GM23338 (cell line): ENCODE measurements at regions not wholly inside any gene's neighbourhood (a gene's known extent, or its start where the extent isn't known, plus 50 kb on each side); places are given as distances from the start of the nearest gene placed in this dataset.

Source experiments
- ATAC-seq: fragments of 200-7000 bp; cut with Tn5 transposase; 3 replicates; pipeline ENCODE4 v1.9.1; 2020
- DNase-seq: peaks from one replicate; pipeline ENCODE4 v3.0.0-alpha.2; 2015; ENCODE audit warnings: low spot score
- H2AFZ ChIP-seq: fragments of 200-600 bp; sonication (generic); 2 replicates; pipeline ENCODE4 v1.8.0; 2016; ENCODE audit warnings: antibody characterized with exemption, mild to moderate bottlenecking, moderate library complexity
- H3F3A ChIP-seq: fragments of 200-600 bp; sonication (generic); replicated peaks from 2 replicates; pipeline ENCODE4 v1.8.0; 2017; ENCODE audit warnings: antibody characterized with exemption, mixed run types, low read depth
- H3K27ac ChIP-seq: fragments of 200-600 bp; sonication (generic); 2 replicates; pipeline ENCODE4 v1.6.1; 2016; ENCODE audit warnings: low read depth
- H3K27me3 ChIP-seq: fragments of 200-600 bp; sonication (generic); 2 replicates; pipeline ENCODE4 v1.8.0; 2016; ENCODE audit warnings: mild to moderate bottlenecking, mixed run types, moderate library complexity; ENCODE audit not compliant: insufficient read depth
- H3K36me3 ChIP-seq: fragments of 200-600 bp; sonication (generic); 2 replicates; pipeline ENCODE4 v1.8.0; 2016; ENCODE audit warnings: mild to moderate bottlenecking; ENCODE audit not compliant: insufficient read depth
- H3K4me1 ChIP-seq: fragments of 200-600 bp; sonication (generic); 2 replicates; pipeline ENCODE4 v1.8.0; 2016; ENCODE audit warnings: mild to moderate bottlenecking, moderate library complexity; ENCODE audit not compliant: insufficient read depth
- H3K4me2 ChIP-seq: fragments of 200-600 bp; sonication (generic); 2 replicates; pipeline ENCODE4 v1.7.1; 2017; ENCODE audit warnings: mixed run types
- H3K4me3 ChIP-seq: fragments of 200-600 bp; sonication (generic); 2 replicates; pipeline ENCODE4 v1.6.1; 2016; ENCODE audit warnings: mixed run types
- H3K79me2 ChIP-seq: fragments of 200-600 bp; sonication (generic); replicated peaks from 2 replicates; pipeline ENCODE4 v1.8.0; 2017; ENCODE audit warnings: mild to moderate bottlenecking; ENCODE audit not compliant: insufficient read depth
- H3K9me2 ChIP-seq: fragments of 200-600 bp; sonication (generic); 2 replicates; pipeline ENCODE4 v1.8.0; 2017; ENCODE audit not compliant: insufficient read depth
- H4K20me1 ChIP-seq: fragments of 200-600 bp; sonication (generic); replicated peaks from 2 replicates; pipeline ENCODE4 v1.8.0; 2017; ENCODE audit warnings: mild to moderate bottlenecking; ENCODE audit not compliant: insufficient read depth
- H3K27ac Mint-ChIP-seq: 2 replicates; pipeline ENCODE4 v1.8.0; 2020; ENCODE audit warnings: inconsistent platforms, mild to moderate bottlenecking, moderate library complexity, mixed read lengths
- H3K27me3 Mint-ChIP-seq: 3 replicates; pipeline ENCODE4 v1.8.0; 2022; ENCODE audit warnings: low read depth, mild to moderate bottlenecking, moderate library complexity, mixed read lengths, inconsistent platforms; ENCODE audit not compliant: insufficient read depth, poor library complexity
- H3K36me3 Mint-ChIP-seq: 3 replicates; pipeline ENCODE4 v1.8.0; 2021; ENCODE audit warnings: low read depth, mild to moderate bottlenecking, inconsistent platforms, moderate library complexity, mixed read lengths
- H3K4me1 Mint-ChIP-seq: 3 replicates; pipeline ENCODE4 v1.8.0; 2020; ENCODE audit warnings: mild to moderate bottlenecking, inconsistent platforms, mixed read lengths
- H3K4me3 Mint-ChIP-seq: 3 replicates; pipeline ENCODE4 v1.8.0; 2021; ENCODE audit warnings: moderate library complexity, mild to moderate bottlenecking, inconsistent platforms, mixed read lengths
- H3K9me3 Mint-ChIP-seq: 3 replicates; pipeline ENCODE4 v1.8.0; 2020; ENCODE audit warnings: moderate library complexity, mild to moderate bottlenecking, inconsistent platforms, mixed read lengths
- CTCF ChIP-seq, 2 experiments: fragments of 200-600 bp in 1 of 2; sonication (generic) in 1 of 2; conservative IDR thresholded peaks; 2 replicates each; pipeline versions ENCODE4 v1.5.1 to v1.6.1; 2016 to 2017; ENCODE audit warnings: antibody characterized with exemption in 2 of 2, low read depth in 2 of 2, mild to moderate bottlenecking in 2 of 2, moderate library complexity in 1 of 2
- ETS1 ChIP-seq: IDR thresholded peaks from 2 replicates; pipeline ENCODE4 v1.6.1; 2016; ENCODE audit warnings: antibody characterized with exemption
- EZH2 ChIP-seq: fragments of 200-600 bp; sonication (generic); IDR thresholded peaks from one replicate; pipeline ENCODE4 v1.8.0; 2017; ENCODE audit warnings: antibody characterized with exemption, mild to moderate bottlenecking, low read depth; ENCODE audit not compliant: unreplicated experiment
- EZH2phosphoT487 ChIP-seq: fragments of 200-600 bp; sonication (generic); IDR thresholded peaks from one replicate; pipeline ENCODE4 v1.8.1; 2018; ENCODE audit warnings: antibody characterized with exemption; ENCODE audit not compliant: unreplicated experiment
- JUNB ChIP-seq: IDR thresholded peaks from one replicate; pipeline ENCODE4 v1.6.1; 2016; ENCODE audit warnings: antibody characterized with exemption; ENCODE audit not compliant: unreplicated experiment
- NANOG ChIP-seq: IDR thresholded peaks from 2 replicates; pipeline ENCODE4 v1.6.1; 2016; ENCODE audit warnings: antibody characterized with exemption, borderline replicate concordance
- POLR2AphosphoS5 ChIP-seq: IDR thresholded peaks from 2 replicates; pipeline ENCODE4 v1.6.1; 2016; ENCODE audit warnings: antibody characterized with exemption, low read depth
- STAT1 ChIP-seq: IDR thresholded peaks from one replicate; pipeline ENCODE4 v1.6.1; 2016; ENCODE audit warnings: antibody characterized with exemption; ENCODE audit not compliant: unreplicated experiment
- ZNF114 ChIP-seq: fragments of 250-450 bp; sonication (Bioruptor Pico); IDR thresholded peaks from 2 replicates; pipeline ENCODE4 v1.5.0; 2020; ENCODE audit warnings: mild to moderate bottlenecking, moderate library complexity
- ZNF331 ChIP-seq: fragments of 250-450 bp; sonication (Bioruptor Pico); IDR thresholded peaks from 2 replicates; pipeline ENCODE4 v1.5.0; 2020; ENCODE audit warnings: low read depth, mild to moderate bottlenecking, moderate library complexity
- ZNF462 ChIP-seq: fragments of 250-450 bp; sonication (Bioruptor Pico); IDR thresholded peaks from 2 replicates; pipeline ENCODE4 v1.5.0; 2020; ENCODE audit warnings: mild to moderate bottlenecking, moderate library complexity

GRCh38 chr11:122204206-122204605 lies 88.2 kb upstream of the BLID start (continued):
- TF ChIP-seq ZNF462 (no peak), EZH2 (no peak), CTCF (conservative IDR thresholded peaks at IDR 0.05; ENCODE audit: low read depth in 2 of 2) (no peak), ZNF114 (no peak), NANOG (no peak), EZH2phosphoT487 (no peak)

- H4K20me1 ChIP-seq, result no peaks in the 10 kb centered on the region
- H3K9me2 ChIP-seq, result 0 out of 2 replicates have a peak, but pooled peaks cover 5% of the 10 kb centered on the region
- H3K4me3 ChIP-seq, result peak overlapping the region; percentile 39
- H3K36me3 ChIP-seq, result no peaks in the 10 kb centered on the region
- peaks cover 6% of the 10 kb centered on the region for H3K4me1 Mint-ChIP-seq
- no peak overlapping the region for H3K27ac ChIP-seq
- no peak overlapping the region for H3K27ac Mint-ChIP-seq
- peaks cover 9% of the 10 kb centered on the region for H3K4me1 ChIP-seq
- peak overlapping the region; percentile 67 for H3K4me2 ChIP-seq
- no peaks in the 10 kb centered on the region for H3K36me3 Mint-ChIP-seq
- H3K79me2 ChIP-seq, result no peaks in the 10 kb centered on the region
- no peaks in the 10 kb centered on the region for H3F3A ChIP-seq
- H2AFZ ChIP-seq, result peak overlapping the region; percentile 99
- peaks cover 11% of the 10 kb centered on the region for H3K27me3 Mint-ChIP-seq
- no peaks in the 10 kb centered on the region for H3K27me3 ChIP-seq
- H3K4me3 Mint-ChIP-seq, result peak overlapping the region; percentile 45; the same call in 2 of the 3 replicates
- DNase-seq (peak; percentile 86), ATAC-seq (peak; percentile 99)
- H3K9me3 Mint-ChIP-seq, result no peaks in the 10 kb centered on the region
- TF ChIP-seq ETS1, result no peak
- TF ChIP-seq STAT1, result no peak
- peak; percentile 90 to 97 for TF ChIP-seq CTCF (conservative IDR thresholded peaks at IDR 0.05; ENCODE audit: low read depth in 2 of 2)
- no peak for TF ChIP-seq JUNB
- no peak for TF ChIP-seq EZH2phosphoT487
- no peak for TF ChIP-seq ZNF331
- no peak for TF ChIP-seq NANOG
- TF ChIP-seq POLR2AphosphoS5, result no peak
Measured at GRCh38 chr11:122202951-122203456, 87.0 kb upstream of the BLID start.
